EH (cell line): ENCODE measurements at regions not wholly inside any gene's neighbourhood (a gene's known extent, or its start where the extent isn't known, plus 50 kb on each side); places are given as distances from the start of the nearest gene placed in this dataset.

Experiments used
- DNase-seq: peaks from one replicate; pipeline ENCODE4 v3.0.0-alpha.2; 2015; ENCODE audit warnings: low read depth

DNA sequence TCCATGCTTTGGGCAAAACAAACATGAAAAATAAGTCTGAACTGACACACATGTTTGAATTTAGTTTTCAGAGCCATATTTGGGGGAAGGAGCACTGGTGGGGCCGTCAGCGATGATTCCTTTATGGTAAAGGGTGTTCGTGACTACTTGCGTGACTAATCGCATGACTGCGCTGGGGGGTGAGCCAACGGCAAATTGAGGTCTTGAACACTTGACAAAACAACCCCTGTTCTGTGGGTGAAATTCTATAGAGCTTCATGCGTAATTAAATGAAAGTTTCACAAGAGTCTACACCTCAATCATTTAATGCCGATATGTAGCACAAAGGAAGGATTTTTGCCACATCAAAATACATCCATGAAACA lies 127.5 kb upstream of the CYP1B1 start:
- DNase-seq = no peak

GRCh38 chr2:38202713-38203445 lies 126.9 kb upstream of the CYP1B1 start:
- DNase-seq = no peak

DNA sequence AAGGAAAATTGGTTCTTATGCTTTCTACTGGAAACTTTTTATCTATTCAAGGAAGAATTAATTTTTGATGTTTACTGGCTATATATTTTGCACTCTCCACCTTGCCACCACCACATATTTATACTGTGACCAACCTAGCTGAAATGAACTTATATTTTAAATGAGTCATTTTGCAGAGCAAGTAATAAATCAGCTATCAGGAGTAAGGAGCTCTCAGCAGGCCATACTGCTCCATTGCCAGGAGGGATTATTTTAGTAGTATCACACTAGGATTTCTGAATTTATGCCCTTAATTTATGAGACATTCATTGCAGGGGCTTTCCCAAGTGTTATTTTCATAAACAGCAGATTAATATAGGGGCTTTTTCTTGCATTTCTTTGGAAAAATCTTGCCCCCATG lies 125.8 kb upstream of the CYP1B1 start:
- DNase-seq = peak; percentile 15

DNA sequence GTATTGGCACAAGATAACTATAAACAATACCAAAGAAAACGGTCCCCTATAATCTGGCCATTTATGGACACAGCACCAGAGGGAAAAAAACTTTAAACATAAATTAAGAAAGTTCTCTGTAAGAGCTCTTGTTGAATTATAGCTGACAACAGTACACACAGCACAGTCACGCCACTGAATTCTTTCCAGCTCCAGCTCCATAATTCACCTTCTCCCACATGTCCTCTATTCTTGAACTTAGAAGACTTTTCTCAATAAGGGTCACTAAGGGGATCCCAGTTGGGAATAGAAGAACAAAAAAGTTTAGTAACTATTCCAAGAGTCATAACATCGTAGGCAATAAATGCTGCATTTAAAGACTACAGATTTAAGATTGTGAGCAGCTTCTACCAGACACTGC lies 124.6 kb upstream of the CYP1B1 start:
- no peak for DNase-seq

- no peak for DNase-seq
Observed at GRCh38 chr2:38199127-38199526, 123.2 kb upstream of the CYP1B1 start.

DNA sequence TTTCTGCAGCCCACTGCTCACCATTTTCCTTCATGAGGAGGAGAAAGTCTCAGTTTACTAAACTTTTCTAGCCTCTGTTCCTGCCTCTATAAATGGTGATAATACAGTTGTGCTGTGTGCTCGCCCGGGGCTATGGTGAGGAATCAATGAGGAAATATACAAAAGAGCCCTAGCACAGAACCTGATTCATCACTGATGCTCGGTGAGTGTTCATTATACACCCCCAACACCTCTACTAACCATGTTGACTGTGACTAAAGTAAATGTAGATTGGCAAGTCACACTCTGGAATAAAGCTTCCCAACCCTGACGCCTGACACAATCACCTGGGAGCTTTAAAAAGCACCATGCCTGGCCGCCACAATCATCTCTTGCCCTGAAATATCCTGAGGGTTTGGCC lies 118.8 kb upstream of the CYP1B1 start:
- DNase-seq = no peak

- no peak for DNase-seq
Observed at GRCh38 chr2:38192976-38193375, 117.0 kb upstream of the CYP1B1 start.

- DNase-seq = no peak
Observed at GRCh38 chr2:38192046-38192445, 116.1 kb upstream of the CYP1B1 start.

- no peak for DNase-seq
Observed at GRCh38 chr2:38191516-38191915, 115.6 kb upstream of the CYP1B1 start.

- peak; percentile 71 for DNase-seq
Observed at GRCh38 chr2:38190542-38191218, 114.7 kb upstream of the CYP1B1 start.

DNA sequence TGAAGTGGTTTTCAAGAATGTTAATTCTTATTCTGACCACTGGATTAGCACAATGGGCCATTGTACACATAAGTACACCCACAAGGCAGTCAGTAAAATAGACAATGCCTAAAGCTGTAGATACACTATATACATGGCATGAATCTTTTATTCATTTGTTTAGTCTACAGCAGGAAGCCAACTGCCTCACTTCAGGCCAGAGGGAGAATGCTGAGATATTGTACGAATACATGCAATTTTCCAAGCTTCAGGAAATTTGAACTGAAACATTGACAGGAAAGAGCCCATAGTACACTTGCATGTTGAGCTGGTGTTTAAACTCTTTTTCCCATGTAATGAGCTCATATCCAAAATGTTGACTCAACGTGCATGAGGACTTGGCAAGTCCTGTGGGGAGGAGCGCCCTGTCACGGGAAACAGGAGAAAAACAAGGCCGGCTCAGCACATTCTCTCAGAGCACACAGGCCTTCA lies 111.6 kb upstream of the CYP1B1 start:
- DNase-seq = peak; percentile 35

GRCh38 chr2:38185012-38185491 lies 109.1 kb upstream of the CYP1B1 start:
- DNase-seq = peak; percentile 23

GRCh38 chr2:38182492-38183003 lies 106.6 kb upstream of the CYP1B1 start:
- no peak for DNase-seq

DNA sequence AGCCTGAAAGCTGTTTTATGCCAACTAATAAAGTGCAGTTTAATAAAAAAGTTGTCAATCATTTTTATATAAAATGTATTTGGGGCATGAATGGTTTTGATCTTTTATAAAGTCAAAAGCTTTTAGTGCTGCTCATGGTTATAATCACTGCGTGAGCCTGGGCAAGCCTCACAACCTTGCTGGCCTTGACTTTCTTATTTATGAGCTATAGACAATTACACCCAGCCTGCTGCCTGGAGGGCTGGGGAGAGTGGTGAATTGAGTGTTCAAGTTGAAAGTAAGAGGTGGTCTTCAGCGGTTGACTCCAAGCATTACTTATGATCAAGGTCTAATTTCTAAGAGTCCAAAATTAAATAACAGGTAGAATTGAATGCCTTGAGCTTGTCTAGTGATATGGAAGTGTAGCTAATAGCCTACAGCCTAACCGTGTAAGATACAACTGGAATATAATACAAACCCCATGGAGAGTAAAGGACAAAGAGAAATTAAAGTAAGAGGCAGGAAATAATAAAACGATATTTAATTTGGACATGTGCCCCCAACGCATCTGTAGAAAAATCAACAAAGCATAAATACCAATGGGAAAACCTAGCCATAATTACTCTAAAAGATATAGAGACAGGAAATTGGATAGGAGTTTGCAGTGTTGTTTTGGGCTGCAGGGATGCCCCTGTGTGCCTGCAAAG lies 106.0 kb upstream of the CYP1B1 start:
- DNase-seq = no peak

DNA sequence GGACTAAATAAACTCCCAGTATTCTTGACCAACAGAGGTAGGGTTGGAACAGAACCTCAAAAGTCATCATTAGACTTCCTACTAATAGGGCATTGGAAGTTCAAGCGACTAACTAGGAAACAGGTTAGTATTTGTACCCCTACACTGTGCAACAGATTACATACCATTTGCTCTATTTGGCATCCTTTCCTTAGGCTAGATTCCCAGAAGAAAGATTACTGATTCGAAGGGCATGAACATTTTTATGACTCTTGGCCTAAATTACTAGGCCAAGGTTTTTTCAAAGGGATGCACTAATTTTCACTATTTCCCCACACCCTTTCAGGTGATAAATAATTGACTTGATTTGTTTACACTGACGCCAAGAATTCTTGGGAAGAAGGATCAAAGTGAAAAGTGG lies 104.8 kb upstream of the CYP1B1 start:
- no peak for DNase-seq

GRCh38 chr2:38178556-38179419 lies 102.8 kb upstream of the CYP1B1 start:
- peak; percentile 93 for DNase-seq

GRCh38 chr2:38178119-38178518 lies 102.2 kb upstream of the CYP1B1 start:
- no peak for DNase-seq

GRCh38 chr2:38176619-38177021 lies 100.7 kb upstream of the CYP1B1 start:
- peak; percentile 71 for DNase-seq

DNA sequence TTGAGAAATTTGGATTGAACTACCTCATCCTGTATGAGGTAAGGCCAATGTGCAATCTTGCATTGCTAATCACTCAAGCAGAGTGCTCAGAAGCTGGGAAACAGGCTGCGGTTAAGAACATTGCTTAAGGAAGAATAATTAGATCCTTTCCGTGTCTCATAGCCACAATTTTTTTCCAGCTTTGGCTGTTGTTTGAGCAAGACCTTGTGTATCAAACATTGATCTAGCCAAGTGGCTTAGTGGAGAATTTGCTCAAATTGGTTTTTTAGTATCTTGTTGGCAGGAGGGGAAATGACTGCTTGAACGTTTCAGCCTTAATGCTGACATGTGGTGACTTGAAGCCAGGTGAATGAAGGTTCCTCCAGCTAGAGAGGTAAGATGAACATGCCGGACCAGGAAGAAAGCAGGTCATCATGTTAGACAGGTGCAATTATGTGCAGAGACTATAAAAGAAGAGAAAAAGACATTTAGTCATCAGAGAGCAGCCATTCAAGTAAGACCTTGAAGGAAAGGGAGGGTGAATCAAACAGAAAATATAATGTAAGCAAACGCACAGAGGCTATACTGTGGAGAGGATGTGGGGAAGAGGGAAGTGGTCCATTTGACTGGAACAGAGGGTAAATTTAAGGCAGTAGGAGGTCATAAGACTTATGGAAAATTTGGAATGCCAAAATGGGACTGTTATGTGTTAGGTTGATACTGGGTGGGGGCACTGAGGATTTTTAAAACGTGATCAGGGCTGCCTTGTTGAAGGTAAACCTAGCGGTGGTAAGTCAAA lies 98.9 kb upstream of the CYP1B1 start:
- DNase-seq = peak; percentile 79

GRCh38 chr2:38174131-38174530 lies 98.2 kb upstream of the CYP1B1 start:
- no peak for DNase-seq

DNA sequence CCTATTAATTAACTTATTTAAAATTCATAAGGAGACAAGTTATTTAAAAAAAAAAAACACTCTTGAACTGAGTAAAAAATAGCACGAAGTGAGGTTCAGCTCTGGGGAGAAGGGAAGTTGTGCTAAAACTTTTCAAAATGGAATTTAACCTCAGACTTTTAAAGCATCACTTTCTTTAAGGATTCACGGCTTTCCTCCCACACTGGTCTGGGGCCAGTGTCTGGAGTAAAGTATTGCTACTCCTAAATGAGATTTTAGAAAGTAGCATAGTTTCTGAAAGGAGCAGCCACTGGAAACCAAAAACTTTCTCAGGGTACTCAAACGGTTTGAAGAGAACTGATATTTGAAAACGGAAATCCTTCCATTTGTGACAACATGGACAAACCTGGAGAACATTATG lies 97.7 kb upstream of the CYP1B1 start:
- DNase-seq = no peak
